A549 (cell line): ENCODE measurements at regions not wholly inside any gene's neighbourhood (a gene's known extent, or its start where the extent isn't known, plus 50 kb on each side); places are given as distances from the start of the nearest gene placed in this dataset.
A peak's percentile ranks its signal among the peaks of the same experiment; 100 is the strongest.

Source experiments
- ATAC-seq, 2 experiments: fragments of 200-7000 bp in 1 of 2; fragments of >200 bp in 1 of 2; cut with Nextera tagmentation in 1 of 2; cut with Tn5 transposase in 1 of 2; 3 replicates each; pipeline versions ENCODE4 v1.8.0 to v1.9.1; 2018 to 2020; ENCODE audit warnings: mild to moderate bottlenecking in 1 of 2, moderate library complexity in 1 of 2
- CTCF ChIA-PET: fragments of 300-600 bp; sonication (Branson Sonifier 250); formaldehyde crosslinking; extraction: SDS; loops from one replicate; lab custom pipeline; 2021; ENCODE audit warnings: antibody characterized with exemption, inconsistent platforms; lab: Yijun Ruan, JAX
- POLR2A ChIA-PET: fragments of 350-600 bp; formaldehyde crosslinking; extraction: SDS; loops from one replicate; lab custom pipeline; 2021; ENCODE audit warnings: antibody characterized with exemption, inconsistent platforms; lab: Yijun Ruan, JAX
- DNase-seq, 2 experiments: peaks; one replicate each; pipeline versions ENCODE4 v3.0.0 to v3.0.0-alpha.2; 2011 to 2016; ENCODE audit warnings: low read depth in 1 of 2, low spot score in 1 of 2
- FAIRE-seq: peaks from 2 replicates; lab custom pipeline; 2011; peaks lifted over from hg19 to GRCh38; lab: Jason Lieb, UNC
- H3K27ac ChIP-seq, 2 experiments: fragments of >200 bp; sonication (Bioruptor Twin); formaldehyde crosslinking; 3 replicates each; pipeline ENCODE4 v1.5.1; 2016 to 2017
- H3K4me1 ChIP-seq: fragments of >200 bp; sonication (Bioruptor Twin); formaldehyde crosslinking; 3 replicates; pipeline ENCODE4 v1.6.1; 2016
- H3K4me2 ChIP-seq: fragments of >200 bp; sonication (Bioruptor Twin); formaldehyde crosslinking; 3 replicates; pipeline ENCODE4 v1.6.1; 2016
- H3K4me3 ChIP-seq: fragments of >200 bp; sonication (Bioruptor Twin); formaldehyde crosslinking; 3 replicates; pipeline ENCODE4 v1.5.1; 2016
- H3K9me3 ChIP-seq: fragments of >200 bp; sonication (Bioruptor Twin); formaldehyde crosslinking; 3 replicates; pipeline ENCODE4 v1.6.1; 2016
- CHD2 ChIP-seq: fragments of 150-350 bp; IDR thresholded peaks from 2 replicates; pipeline ENCODE4 v1.6.1; 2014; ENCODE audit warnings: low read length; ENCODE audit not compliant: partially characterized antibody
- FOSB ChIP-seq: fragments of 250-450 bp; sonication (Bioruptor Pico); IDR thresholded peaks from 2 replicates; pipeline ENCODE4 v1.5.0; 2020; ENCODE audit warnings: mild to moderate bottlenecking, moderate library complexity
- FOSL2 ChIP-seq, 2 experiments: fragments of 450-650 bp in 1 of 2; fragments of >200 bp in 1 of 2; sonication (Bioruptor Twin) in 1 of 2; formaldehyde crosslinking; IDR thresholded peaks; 2 replicates each; pipeline versions ENCODE4 v1.5.0 to v1.6.1; 2016 to 2020; ENCODE audit warnings: mild to moderate bottlenecking in 1 of 2, moderate library complexity in 1 of 2
- GATA3 ChIP-seq: IDR thresholded peaks from 2 replicates; pipeline ENCODE4 v1.6.1; 2012; ENCODE audit warnings: borderline replicate concordance
- HDAC2 ChIP-seq: fragments of 200-600 bp; sonication (generic); IDR thresholded peaks from 2 replicates; pipeline ENCODE4 v1.6.1; 2016
- JUNB ChIP-seq: fragments of >200 bp; sonication (Bioruptor Twin); formaldehyde crosslinking; IDR thresholded peaks from 2 replicates; pipeline ENCODE4 v1.6.1; 2016
- KDM5A ChIP-seq: fragments of 200-600 bp; sonication (generic); IDR thresholded peaks from 2 replicates; pipeline ENCODE4 v1.6.1; 2016; ENCODE audit warnings: antibody characterized with exemption, mild to moderate bottlenecking
- MYC ChIP-seq: IDR thresholded peaks from 2 replicates; pipeline ENCODE4 v1.6.1; 2012; ENCODE audit warnings: mild to moderate bottlenecking, inconsistent platforms, low read length, improper control_type of control experiment, borderline replicate concordance
- NR3C1 ChIP-seq: fragments of >200 bp; sonication (Bioruptor Twin); formaldehyde crosslinking; IDR thresholded peaks from 3 replicates; pipeline ENCODE4 v1.6.1; 2017
- POLR2A ChIP-seq: IDR thresholded peaks from 2 replicates; pipeline ENCODE4 v1.6.1; 2012; ENCODE audit warnings: mild to moderate bottlenecking, low read length
- POLR2AphosphoS2 ChIP-seq: conservative IDR thresholded peaks from 2 replicates; pipeline ENCODE4 v1.6.1; 2012; ENCODE audit warnings: low read length, improper control_type of control experiment, inconsistent platforms
- SREBF2 ChIP-seq: fragments of 450-650 bp; IDR thresholded peaks from 2 replicates; pipeline ENCODE4 v1.6.1; 2014; ENCODE audit warnings: mild to moderate bottlenecking, moderate library complexity
- TFCP2L1 ChIP-seq: fragments of 250-450 bp; sonication (Bioruptor Pico); IDR thresholded peaks from 2 replicates; pipeline ENCODE4 v1.5.0; 2021; ENCODE audit warnings: mild to moderate bottlenecking
- ZNF302 ChIP-seq: fragments of 250-450 bp; sonication (Bioruptor Pico); IDR thresholded peaks from 2 replicates; pipeline ENCODE4 v1.9.0; 2021; ENCODE audit warnings: inconsistent platforms, mild to moderate bottlenecking, moderate library complexity
- ZSCAN20 ChIP-seq: fragments of 250-450 bp; sonication (Bioruptor Pico); IDR thresholded peaks from 2 replicates; pipeline ENCODE4 v1.8.0; 2022; ENCODE audit warnings: mild to moderate bottlenecking, moderate library complexity
- WGBS: methylation state at CpG from one replicate; pipeline ENCODE4 v1.1.6; 2017; ENCODE audit errors: missing lambda C conversion rate; 5-methylcytosine and 5-hydroxymethylcytosine counted together
- TF ChIP-seq, protein P1 (sequence below): fragments of >200 bp; sonication (Bioruptor Twin); formaldehyde crosslinking; IDR thresholded peaks from 3 replicates; pipeline ENCODE4 v1.5.1; 2016
- TF ChIP-seq, protein P2 (sequence below): IDR thresholded peaks from 2 replicates; pipeline ENCODE4 v1.6.1; 2012; ENCODE audit warnings: low read depth, borderline replicate concordance

DNA sequence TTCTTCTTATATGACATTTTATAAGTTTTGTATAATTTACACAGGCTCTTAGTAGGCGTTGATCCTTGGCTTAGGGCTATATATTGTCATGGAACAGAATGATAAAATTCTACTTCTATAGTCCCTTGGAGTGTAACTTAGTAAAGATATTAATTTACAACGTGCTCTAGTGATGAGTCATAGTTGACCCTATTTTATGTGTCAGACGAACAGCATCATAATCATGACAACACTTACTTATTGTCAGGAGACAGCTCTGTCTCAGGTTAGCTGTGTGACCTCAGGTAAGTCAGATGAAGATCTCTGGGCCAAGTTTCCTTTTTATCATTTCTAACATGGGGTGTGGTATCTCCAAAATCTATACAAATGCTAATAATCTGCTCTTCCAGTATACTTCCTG is 473.5 kb downstream of the UTRN start:
- Histone ChIP-seq H3K27ac (no peak overlapping the region), H3K4me1 (peaks cover 27% of the 10 kb centered on the region), H3K9me3 (no peaks in the 10 kb centered on the region), H3K4me3 (no peak overlapping the region), H3K4me2 (peak overlapping the region; percentile 17; the same call in 2 of the 3 replicates)
- CTCF ChIA-PET, result no interaction called here
- ATAC-seq, result no peak
- FAIRE-seq, result no peak
- POLR2A ChIA-PET, result no interaction called here
- 13% methylated on average over 3 of the region's 3 CpGs for WGBS
- DNase-seq, result peak in 1 of 2 experiments; percentile 28
- TF ChIP-seq FOSL2 (IDR thresholded peaks at IDR 0.05), result peak; percentile 15; the same call in 1 of the 2 replicates
- TF ChIP-seq FOSL2 (CRISPR knock-in tag; IDR thresholded peaks at IDR 0.05), result peak; percentile 89
- TF ChIP-seq KDM5A, result no peak

DNA sequence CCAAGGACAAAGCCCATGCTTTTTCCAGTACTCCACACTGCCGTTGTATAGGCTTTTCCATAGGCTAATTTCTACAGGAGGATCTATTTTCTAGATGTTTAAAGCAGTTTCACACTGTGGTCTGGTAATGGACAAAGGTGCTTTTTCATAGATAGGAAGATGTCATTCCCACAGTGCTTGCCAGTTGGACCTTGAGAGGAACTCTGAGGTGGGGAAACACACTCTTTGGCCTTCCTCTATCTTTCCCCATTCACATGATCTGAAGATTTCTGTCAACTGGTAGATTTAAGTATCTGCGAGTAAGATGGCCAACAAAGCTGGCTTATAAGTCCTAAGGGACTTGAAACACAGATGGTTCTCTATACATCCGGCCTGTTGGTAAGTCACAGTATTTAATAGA is 477.3 kb downstream of the UTRN start:
- TF ChIP-seq GATA3 (no peak), HDAC2 (no peak), ZNF302 (CRISPR knock-in tag) (no peak), ZSCAN20 (CRISPR knock-in tag) (no peak), NR3C1 (no peak), POLR2A (no peak)
- ATAC-seq, result no peak
- ChIA-PET CTCF (no interaction called here), POLR2A (no interaction called here)
- DNase-seq, result no peak
- WGBS, result 90% methylated on average over 3 of the region's 3 CpGs
- FAIRE-seq, result no peak
- Histone ChIP-seq H3K4me2 (no peak overlapping the region), H3K9me3 (no peaks in the 10 kb centered on the region), H3K27ac (no peak overlapping the region), H3K4me1 (peaks cover 16% of the 10 kb centered on the region), H3K4me3 (no peak overlapping the region)

DNA sequence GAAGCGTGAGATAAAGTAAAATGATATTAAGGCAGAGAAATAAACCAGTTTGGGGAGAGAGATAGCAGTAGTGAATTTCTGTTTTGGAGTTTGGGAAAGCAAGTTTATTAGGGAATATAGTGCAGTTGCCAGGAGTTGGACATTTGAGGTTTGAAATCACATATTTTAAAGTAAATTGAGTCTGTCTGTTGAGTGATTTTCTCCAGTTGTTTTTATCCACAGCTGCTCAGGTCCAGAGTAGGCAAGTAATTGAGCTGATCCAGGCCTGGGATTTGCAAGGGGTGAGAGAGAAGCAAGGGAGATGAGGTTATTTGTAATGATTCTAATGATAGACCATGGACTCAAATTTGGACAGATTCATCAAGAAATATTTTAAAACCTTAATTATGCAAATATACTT is 481.9 kb downstream of the UTRN start:
- H3K9me3 ChIP-seq, result no peaks in the 10 kb centered on the region
- WGBS, result 85% methylated on average over 1 of the region's 1 CpG
- ATAC-seq, result no peak
- H3K4me2 ChIP-seq, result no peak overlapping the region
- no peak for FAIRE-seq
- ChIA-PET CTCF (no interaction called here), POLR2A (no interaction called here)
- no peak overlapping the region for H3K4me3 ChIP-seq
- no peaks in the 10 kb centered on the region for H3K4me1 ChIP-seq
- TF ChIP-seq CHD2, result no peak
- TF ChIP-seq JUNB, result no peak
- no peak for TF ChIP-seq FOSB (CRISPR knock-in tag)
- no peak for TF ChIP-seq SREBF2
- no peak for TF ChIP-seq POLR2AphosphoS2
- no peak for TF ChIP-seq TFCP2L1 (CRISPR knock-in tag)
- no peak for TF ChIP-seq MYC
- TF ChIP-seq, protein P1, sequence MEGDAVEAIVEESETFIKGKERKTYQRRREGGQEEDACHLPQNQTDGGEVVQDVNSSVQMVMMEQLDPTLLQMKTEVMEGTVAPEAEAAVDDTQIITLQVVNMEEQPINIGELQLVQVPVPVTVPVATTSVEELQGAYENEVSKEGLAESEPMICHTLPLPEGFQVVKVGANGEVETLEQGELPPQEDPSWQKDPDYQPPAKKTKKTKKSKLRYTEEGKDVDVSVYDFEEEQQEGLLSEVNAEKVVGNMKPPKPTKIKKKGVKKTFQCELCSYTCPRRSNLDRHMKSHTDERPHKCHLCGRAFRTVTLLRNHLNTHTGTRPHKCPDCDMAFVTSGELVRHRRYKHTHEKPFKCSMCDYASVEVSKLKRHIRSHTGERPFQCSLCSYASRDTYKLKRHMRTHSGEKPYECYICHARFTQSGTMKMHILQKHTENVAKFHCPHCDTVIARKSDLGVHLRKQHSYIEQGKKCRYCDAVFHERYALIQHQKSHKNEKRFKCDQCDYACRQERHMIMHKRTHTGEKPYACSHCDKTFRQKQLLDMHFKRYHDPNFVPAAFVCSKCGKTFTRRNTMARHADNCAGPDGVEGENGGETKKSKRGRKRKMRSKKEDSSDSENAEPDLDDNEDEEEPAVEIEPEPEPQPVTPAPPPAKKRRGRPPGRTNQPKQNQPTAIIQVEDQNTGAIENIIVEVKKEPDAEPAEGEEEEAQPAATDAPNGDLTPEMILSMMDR, result no peak
- DNase-seq, result no peak
- no peak overlapping the region for H3K27ac ChIP-seq

DNA sequence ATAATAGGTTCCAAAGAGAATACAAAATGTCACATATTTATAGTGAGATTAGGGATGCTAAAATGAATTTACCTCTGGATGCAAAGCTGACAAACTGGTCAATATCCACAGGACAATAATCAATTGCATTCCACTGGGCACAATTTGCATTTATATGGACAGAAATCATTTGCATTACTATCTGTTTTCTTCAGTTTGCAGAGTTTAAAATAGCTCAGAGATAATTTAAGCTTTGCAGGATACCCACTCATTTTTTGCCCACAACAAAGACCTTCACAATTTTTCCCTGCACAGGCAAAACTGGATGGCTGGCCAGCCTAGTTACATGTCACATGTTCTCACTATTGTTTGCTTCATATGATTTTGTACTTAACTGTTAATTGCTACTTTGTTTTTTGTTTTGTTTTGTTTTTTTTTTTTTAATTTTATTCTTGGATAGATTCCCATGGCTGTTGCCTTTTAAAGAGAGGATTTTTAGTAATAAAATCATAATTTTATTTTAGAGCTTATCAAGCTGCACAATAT is 483.5 kb downstream of the UTRN start:
- FAIRE-seq (no peak), DNase-seq (no peak), ATAC-seq (no peak)
- no peak for TF ChIP-seq FOSB (CRISPR knock-in tag)
- TF ChIP-seq, protein P2, sequence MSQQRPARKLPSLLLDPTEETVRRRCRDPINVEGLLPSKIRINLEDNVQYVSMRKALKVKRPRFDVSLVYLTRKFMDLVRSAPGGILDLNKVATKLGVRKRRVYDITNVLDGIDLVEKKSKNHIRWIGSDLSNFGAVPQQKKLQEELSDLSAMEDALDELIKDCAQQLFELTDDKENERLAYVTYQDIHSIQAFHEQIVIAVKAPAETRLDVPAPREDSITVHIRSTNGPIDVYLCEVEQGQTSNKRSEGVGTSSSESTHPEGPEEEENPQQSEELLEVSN, result no peak
- ChIA-PET POLR2A (no interaction called here), CTCF (interaction anchor here (0.7 kb wide), 1 partner anchor 463 kb away, joined by 3 read pairs; no protein-coding TSS in a partner anchor)
- H3K9me3 ChIP-seq, result no peaks in the 10 kb centered on the region
- no peak overlapping the region for H3K4me3 ChIP-seq
- no peak overlapping the region for H3K27ac ChIP-seq
- H3K4me1 ChIP-seq, result no peaks in the 10 kb centered on the region
- H3K4me2 ChIP-seq, result no peak overlapping the region
